ENCODE measurements at regions not wholly inside any gene's neighbourhood (a gene's known extent, or its start where the extent isn't known, plus 50 kb on each side); places are given as distances from the start of the nearest gene placed in this dataset.

DNA sequence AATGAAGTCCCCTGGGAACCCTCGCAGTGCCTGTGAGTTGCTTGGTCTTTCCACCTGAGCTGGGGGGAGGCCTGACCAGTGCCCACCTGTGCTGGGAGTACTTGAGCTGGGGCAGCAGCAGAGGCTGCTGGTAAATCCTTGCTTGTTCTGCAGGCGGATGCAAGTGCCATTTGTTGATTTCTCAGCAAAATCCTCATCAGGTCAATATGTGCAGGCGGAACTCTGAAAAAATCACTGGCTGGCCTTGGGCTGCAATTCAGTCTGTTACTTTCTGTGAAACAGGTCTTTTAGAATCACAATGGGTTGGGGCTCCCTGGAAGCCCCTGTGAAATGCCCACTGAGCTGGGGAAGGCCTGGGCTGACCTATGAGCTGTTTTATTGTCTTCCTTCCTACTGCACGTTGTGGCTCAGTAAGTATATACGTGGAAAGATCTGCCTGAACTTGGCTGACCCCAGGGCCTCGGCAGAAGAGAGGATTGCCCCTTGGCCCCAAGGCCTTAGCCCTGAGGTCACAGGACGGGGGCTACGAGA is 182.0 kb upstream of the RGMA start:
- Histone ChIP-seq H3K9me3 (replicated peaks; ENCODE audit: control insufficient read depth, insufficient read depth, low read length) (no peaks in the 10 kb centered on the region; the same call in 2 of the 3 replicates), H3K79me2 (ENCODE audit: control insufficient read depth, insufficient read depth, low read length) (no peaks in the 10 kb centered on the region), H3K27ac (ENCODE audit: control insufficient read depth, insufficient read depth) (no peak overlapping the region), H4K20me1 (ENCODE audit: control insufficient read depth, insufficient read depth) (no peaks in the 10 kb centered on the region), H3K36me3 (ENCODE audit: control insufficient read depth in 2 of 2, insufficient read depth in 2 of 2, low read length in 1 of 2) (no peaks in the 10 kb centered on the region), H3K4me2 (ENCODE audit: control insufficient read depth, insufficient read depth) (no peak overlapping the region), H3K9ac (ENCODE audit: control insufficient read depth, insufficient read depth, low read length) (no peak overlapping the region), H3K4me1 (ENCODE audit: control insufficient read depth, insufficient read depth, low read length) (no peaks in the 10 kb centered on the region), H3K27me3 (replicated peaks in 1 of 2; ENCODE audit: control insufficient read depth in 2 of 2, insufficient read depth in 2 of 2, low read length in 1 of 2) (no peaks in the 10 kb centered on the region; a peak in 1 of 4 replicates), H2AFZ (ENCODE audit: control insufficient read depth, low read depth, low read length) (no peak overlapping the region), H3K4me3 (no peak overlapping the region)
- no TSS peak for BruUV-seq (replicated peaks)
- POLR2A ChIA-PET, result no interaction called here
- WGBS (ENCODE audit: insufficient coverage, insufficient replicate concordance, low lambda C conversion rate, missing lambda C conversion rate), result 2% methylated on average over 8 of the region's 8 CpGs
- RAD21 ChIA-PET (ENCODE audit: unreplicated experiment), result no interaction called here
- FAIRE-seq (no peak), ATAC-seq (no peak), DNase-seq (ENCODE audit: low read depth, low spot score) (no peak)
- no peak for TF ChIP-seq TAF1 (IDR thresholded peaks at IDR 0.05; ENCODE audit: borderline replicate concordance, low read depth, low read length)
- TF ChIP-seq NRF1 (conservative IDR thresholded peaks at IDR 0.05; ENCODE audit: low read depth, low read length), result no peak
- TF ChIP-seq, protein P1, sequence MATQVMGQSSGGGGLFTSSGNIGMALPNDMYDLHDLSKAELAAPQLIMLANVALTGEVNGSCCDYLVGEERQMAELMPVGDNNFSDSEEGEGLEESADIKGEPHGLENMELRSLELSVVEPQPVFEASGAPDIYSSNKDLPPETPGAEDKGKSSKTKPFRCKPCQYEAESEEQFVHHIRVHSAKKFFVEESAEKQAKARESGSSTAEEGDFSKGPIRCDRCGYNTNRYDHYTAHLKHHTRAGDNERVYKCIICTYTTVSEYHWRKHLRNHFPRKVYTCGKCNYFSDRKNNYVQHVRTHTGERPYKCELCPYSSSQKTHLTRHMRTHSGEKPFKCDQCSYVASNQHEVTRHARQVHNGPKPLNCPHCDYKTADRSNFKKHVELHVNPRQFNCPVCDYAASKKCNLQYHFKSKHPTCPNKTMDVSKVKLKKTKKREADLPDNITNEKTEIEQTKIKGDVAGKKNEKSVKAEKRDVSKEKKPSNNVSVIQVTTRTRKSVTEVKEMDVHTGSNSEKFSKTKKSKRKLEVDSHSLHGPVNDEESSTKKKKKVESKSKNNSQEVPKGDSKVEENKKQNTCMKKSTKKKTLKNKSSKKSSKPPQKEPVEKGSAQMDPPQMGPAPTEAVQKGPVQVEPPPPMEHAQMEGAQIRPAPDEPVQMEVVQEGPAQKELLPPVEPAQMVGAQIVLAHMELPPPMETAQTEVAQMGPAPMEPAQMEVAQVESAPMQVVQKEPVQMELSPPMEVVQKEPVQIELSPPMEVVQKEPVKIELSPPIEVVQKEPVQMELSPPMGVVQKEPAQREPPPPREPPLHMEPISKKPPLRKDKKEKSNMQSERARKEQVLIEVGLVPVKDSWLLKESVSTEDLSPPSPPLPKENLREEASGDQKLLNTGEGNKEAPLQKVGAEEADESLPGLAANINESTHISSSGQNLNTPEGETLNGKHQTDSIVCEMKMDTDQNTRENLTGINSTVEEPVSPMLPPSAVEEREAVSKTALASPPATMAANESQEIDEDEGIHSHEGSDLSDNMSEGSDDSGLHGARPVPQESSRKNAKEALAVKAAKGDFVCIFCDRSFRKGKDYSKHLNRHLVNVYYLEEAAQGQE (IDR thresholded peaks at IDR 0.05; ENCODE audit: low read depth, low read length), result no peak
- no peak for TF ChIP-seq BRCA1 (IDR thresholded peaks at IDR 0.05; ENCODE audit: low read depth, low read length)
- TF ChIP-seq YBX1 (IDR thresholded peaks at IDR 0.05), result no peak
- no peak for TF ChIP-seq ZNF207 (IDR thresholded peaks at IDR 0.05; ENCODE audit: borderline replicate concordance)
- TF ChIP-seq MTA3 (IDR thresholded peaks at IDR 0.05; ENCODE audit: borderline replicate concordance, low read length), result no peak
- TF ChIP-seq FOS (IDR thresholded peaks at IDR 0.05; ENCODE audit: borderline replicate concordance, extremely low read depth, insufficient read length), result no peak
- TF ChIP-seq, protein P2, sequence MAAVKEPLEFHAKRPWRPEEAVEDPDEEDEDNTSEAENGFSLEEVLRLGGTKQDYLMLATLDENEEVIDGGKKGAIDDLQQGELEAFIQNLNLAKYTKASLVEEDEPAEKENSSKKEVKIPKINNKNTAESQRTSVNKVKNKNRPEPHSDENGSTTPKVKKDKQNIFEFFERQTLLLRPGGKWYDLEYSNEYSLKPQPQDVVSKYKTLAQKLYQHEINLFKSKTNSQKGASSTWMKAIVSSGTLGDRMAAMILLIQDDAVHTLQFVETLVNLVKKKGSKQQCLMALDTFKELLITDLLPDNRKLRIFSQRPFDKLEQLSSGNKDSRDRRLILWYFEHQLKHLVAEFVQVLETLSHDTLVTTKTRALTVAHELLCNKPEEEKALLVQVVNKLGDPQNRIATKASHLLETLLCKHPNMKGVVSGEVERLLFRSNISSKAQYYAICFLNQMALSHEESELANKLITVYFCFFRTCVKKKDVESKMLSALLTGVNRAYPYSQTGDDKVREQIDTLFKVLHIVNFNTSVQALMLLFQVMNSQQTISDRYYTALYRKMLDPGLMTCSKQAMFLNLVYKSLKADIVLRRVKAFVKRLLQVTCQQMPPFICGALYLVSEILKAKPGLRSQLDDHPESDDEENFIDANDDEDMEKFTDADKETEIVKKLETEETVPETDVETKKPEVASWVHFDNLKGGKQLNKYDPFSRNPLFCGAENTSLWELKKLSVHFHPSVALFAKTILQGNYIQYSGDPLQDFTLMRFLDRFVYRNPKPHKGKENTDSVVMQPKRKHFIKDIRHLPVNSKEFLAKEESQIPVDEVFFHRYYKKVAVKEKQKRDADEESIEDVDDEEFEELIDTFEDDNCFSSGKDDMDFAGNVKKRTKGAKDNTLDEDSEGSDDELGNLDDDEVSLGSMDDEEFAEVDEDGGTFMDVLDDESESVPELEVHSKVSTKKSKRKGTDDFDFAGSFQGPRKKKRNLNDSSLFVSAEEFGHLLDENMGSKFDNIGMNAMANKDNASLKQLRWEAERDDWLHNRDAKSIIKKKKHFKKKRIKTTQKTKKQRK (IDR thresholded peaks at IDR 0.05; ENCODE audit: low read depth, low read length), result no peak
- no peak for TF ChIP-seq HDGF (IDR thresholded peaks at IDR 0.05)
- in situ Hi-C loops (cut with MboI), result no loop called here
- CTCF ChIA-PET, result no interaction called here
- SMC1A ChIA-PET (ENCODE audit: uncharacterized antibody, unreplicated experiment), result no interaction called here
- intact Hi-C loops (cut with micrococcal nuclease; ENCODE audit: unreplicated experiment), result no loop called here

Data from GM12878 (cell line).